ENCODE measurements at regions not wholly inside any gene's neighbourhood (a gene's known extent, or its start where the extent isn't known, plus 50 kb on each side); places are given as distances from the start of the nearest gene placed in this dataset.

GRCh38 chr11:26188554-26188953, 143.4 kb upstream of the ANO3 start:
- TF ChIP-seq CTCF (IDR thresholded peaks at IDR 0.05): no peak
- no peak for TF ChIP-seq POLR2A (IDR thresholded peaks at IDR 0.05)
